Peyer's patch (tissue), 4 donors: ENCODE measurements at regions not wholly inside any gene's neighbourhood (a gene's known extent, or its start where the extent isn't known, plus 50 kb on each side); places are given as distances from the start of the nearest gene placed in this dataset.

Experiments used
- DNase-seq, 3 donors: peaks; one replicate each; pipeline ENCODE4 v3.0.0-alpha.2; 2017 to 2019
- H3K27ac ChIP-seq, 4 donors: fragments of 200-600 bp; sonication (generic); one replicate each; pipeline ENCODE4 v1.5.1; 2016 to 2019
- H3K27me3 ChIP-seq, 2 donors: fragments of 200-600 bp; sonication (generic); one replicate each; pipeline ENCODE4 v1.5.1; 2019
- H3K36me3 ChIP-seq, 3 donors: fragments of 200-600 bp; sonication (generic); one replicate each; pipeline ENCODE4 v1.5.1; 2016 to 2019
- H3K4me1 ChIP-seq, 4 donors: fragments of 200-600 bp; sonication (generic); one replicate each; pipeline ENCODE4 v1.5.1; 2016 to 2019
- H3K4me3 ChIP-seq, 4 donors: fragments of 200-600 bp; sonication (generic); 1 replicate in 3 of 4; 2 replicates in 1 of 4; pipeline ENCODE4 v1.5.1; 2016 to 2019; ENCODE audit warnings: mild to moderate bottlenecking in 1 of 4
- H3K9me3 ChIP-seq, 4 donors: fragments of 200-600 bp; sonication (generic); one replicate each; pipeline ENCODE4 v1.5.1; 2016 to 2019; ENCODE audit warnings: mild to moderate bottlenecking in 1 of 4
- CTCF ChIP-seq, 6 experiments: fragments of 450-650 bp in 4 of 6; fragments of 200-600 bp in 2 of 6; sonication (generic) in 1 of 6; IDR thresholded peaks; one replicate each; pipeline ENCODE4 v1.5.1; 2017 to 2019; ENCODE audit warnings: antibody characterized with exemption in 6 of 6, mild to moderate bottlenecking in 3 of 6, moderate library complexity in 1 of 6
- POLR2A ChIP-seq, 2 donors: fragments of 450-650 bp; IDR thresholded peaks; one replicate each; pipeline ENCODE4 v1.5.1; 2017; ENCODE audit warnings: antibody characterized with exemption in 2 of 2, mild to moderate bottlenecking in 2 of 2, moderate library complexity in 2 of 2

DNA sequence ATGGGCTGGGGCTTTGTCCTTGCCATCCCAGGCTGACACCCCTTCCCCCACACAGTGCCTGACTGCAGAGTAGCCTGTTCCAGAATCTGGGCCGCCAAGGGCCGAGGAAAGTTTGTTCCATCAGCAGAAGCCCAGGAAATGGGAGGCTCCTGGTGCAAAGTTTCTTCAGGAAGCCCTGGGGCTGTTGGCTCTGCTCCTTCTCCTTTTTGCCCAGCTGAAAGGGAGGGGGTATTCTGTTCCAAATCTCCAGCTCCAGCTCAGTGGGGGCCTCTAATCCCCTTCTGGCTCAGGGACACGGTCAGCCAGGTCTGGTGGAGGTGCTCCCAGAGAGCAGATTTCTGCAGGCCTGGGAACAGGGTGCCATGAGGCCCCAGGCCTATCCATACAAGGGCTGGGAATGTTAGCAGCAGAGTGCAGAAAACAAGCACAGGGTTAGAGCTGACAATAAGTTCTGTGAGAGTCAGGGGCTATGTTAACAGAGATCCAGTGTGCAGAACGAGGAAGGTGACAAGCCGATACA lies 399.5 kb downstream of the RPS24 start:
- Histone ChIP-seq H3K36me3 (no peaks in the 10 kb centered on the region), H3K27ac (no peak overlapping the region), H3K27me3 (no peaks in the 10 kb centered on the region), H3K4me3 (no peak overlapping the region), H3K9me3 (no peaks in the 10 kb centered on the region), H3K4me1 (peaks cover 0 to 7% (median 0%) of the 10 kb centered on the region in 4 donors)
- no peak for DNase-seq
- TF ChIP-seq POLR2A (IDR thresholded peaks at IDR 0.05): no peak
- TF ChIP-seq CTCF (IDR thresholded peaks at IDR 0.05): no peak

DNA sequence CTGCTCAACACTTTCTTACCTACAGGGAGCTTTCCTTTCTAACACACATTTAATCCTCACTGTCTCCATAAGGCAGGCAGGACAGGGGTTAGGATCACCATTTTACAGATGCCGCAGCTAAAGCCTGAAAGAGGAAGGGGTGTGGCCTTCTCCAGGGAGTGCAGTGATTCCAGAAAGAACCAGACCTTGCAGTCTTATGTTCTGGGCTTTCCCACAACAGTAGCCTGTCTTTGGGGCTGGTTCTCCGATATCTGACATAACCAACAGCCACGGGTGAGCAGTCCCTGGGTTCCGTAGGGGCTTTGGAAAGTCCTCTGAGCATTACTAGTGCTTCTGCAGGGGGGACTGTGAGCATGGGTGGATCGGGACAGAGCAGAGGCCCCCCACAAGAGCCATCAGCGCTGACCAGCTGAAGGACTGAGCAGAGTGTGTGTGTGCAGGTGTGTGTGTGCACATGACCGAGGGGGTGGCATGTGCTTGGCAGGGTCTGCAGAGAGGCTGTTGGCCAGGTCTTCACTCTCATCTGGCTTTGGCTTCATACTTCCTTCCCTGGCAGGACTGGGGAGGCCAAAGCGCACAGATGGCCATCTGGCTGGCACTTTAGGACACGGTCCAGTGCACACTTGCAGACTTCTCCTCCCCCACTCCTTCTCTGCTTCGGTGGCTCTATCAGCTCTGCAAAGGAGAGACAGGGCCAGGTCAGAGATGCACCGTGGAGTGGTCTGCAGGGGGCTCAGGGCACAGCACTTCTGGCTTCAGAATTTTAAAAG lies 400.3 kb downstream of the RPS24 start:
- H3K36me3 ChIP-seq: no peaks in the 10 kb centered on the region
- no peak overlapping the region for H3K4me3 ChIP-seq
- DNase-seq: no peak
- TF ChIP-seq POLR2A (IDR thresholded peaks at IDR 0.05) (no peak), CTCF (IDR thresholded peaks at IDR 0.05) (no peak)
- H3K27ac ChIP-seq: no peak overlapping the region
- no peaks in the 10 kb centered on the region for H3K27me3 ChIP-seq
- peaks cover 0 to 7% (median 0%) of the 10 kb centered on the region in 4 donors for H3K4me1 ChIP-seq
- no peaks in the 10 kb centered on the region for H3K9me3 ChIP-seq

GRCh38 chr10:78434886-78435285 lies 401.2 kb downstream of the RPS24 start:
- Histone ChIP-seq H3K27me3 (no peaks in the 10 kb centered on the region), H3K9me3 (no peaks in the 10 kb centered on the region), H3K27ac (no peak overlapping the region), H3K4me1 (peaks cover 0 to 7% (median 0%) of the 10 kb centered on the region in 4 donors), H3K36me3 (no peaks in the 10 kb centered on the region), H3K4me3 (no peak overlapping the region)
- TF ChIP-seq POLR2A (IDR thresholded peaks at IDR 0.05) (no peak), CTCF (IDR thresholded peaks at IDR 0.05) (no peak)
- DNase-seq: no peak

- TF ChIP-seq CTCF (IDR thresholded peaks at IDR 0.05): no peak
- TF ChIP-seq POLR2A (IDR thresholded peaks at IDR 0.05): no peak
- Histone ChIP-seq H3K4me3 (no peak overlapping the region), H3K27ac (no peak overlapping the region), H3K9me3 (no peaks in the 10 kb centered on the region), H3K4me1 (peaks cover 0 to 7% (median 0%) of the 10 kb centered on the region in 4 donors), H3K27me3 (no peaks in the 10 kb centered on the region), H3K36me3 (no peaks in the 10 kb centered on the region)
- DNase-seq: no peak
Observed at GRCh38 chr10:78435484-78436221, 402.0 kb downstream of the RPS24 start.

- Histone ChIP-seq H3K4me1 (peaks cover 0 to 7% (median 0%) of the 10 kb centered on the region in 4 donors), H3K27ac (no peak overlapping the region), H3K27me3 (no peaks in the 10 kb centered on the region), H3K36me3 (no peaks in the 10 kb centered on the region), H3K4me3 (no peak overlapping the region), H3K9me3 (no peaks in the 10 kb centered on the region)
- TF ChIP-seq POLR2A (IDR thresholded peaks at IDR 0.05) (no peak), CTCF (IDR thresholded peaks at IDR 0.05) (no peak)
- no peak for DNase-seq
Observed at GRCh38 chr10:78436222-78436573, 402.5 kb downstream of the RPS24 start.
